Adrenal gland (tissue), 9 donors: ENCODE measurements at regions not wholly inside any gene's neighbourhood (a gene's known extent, or its start where the extent isn't known, plus 50 kb on each side); places are given as distances from the start of the nearest gene placed in this dataset.
A peak's percentile ranks its signal among the peaks of the same experiment; 100 is the strongest.

Experiments used
- DNase-seq, 7 donors: peaks; one replicate each; pipeline ENCODE4 v3.0.0-alpha.2; 2019 to 2020
- H3K27ac ChIP-seq, 5 donors: fragments of 200-600 bp; sonication (generic) in 4 of 5; 1 replicate in 3 of 5; 2 replicates in 2 of 5; pipeline versions ENCODE4 v1.5.1 to v1.8.0; 2016 to 2020; ENCODE audit warnings: mild to moderate bottlenecking in 1 of 5
- H3K27me3 ChIP-seq: fragments of 200-600 bp; 2 replicates; pipeline ENCODE4 v1.8.0; 2021
- H3K36me3 ChIP-seq, 2 donors: fragments of 200-600 bp; replicated peaks in 1 of 2; 1 replicate in 1 of 2; 2 replicates in 1 of 2; pipeline versions ENCODE4 v1.5.1 to v1.8.0; 2018 to 2022
- H3K4me1 ChIP-seq, 2 donors: fragments of 200-600 bp; replicated peaks in 1 of 2; 1 replicate in 1 of 2; 2 replicates in 1 of 2; pipeline versions ENCODE4 v1.5.1 to v1.8.0; 2018 to 2021
- H3K4me3 ChIP-seq, 4 donors: fragments of 200-600 bp; sonication (generic) in 3 of 4; one replicate each; pipeline ENCODE4 v1.5.1; 2016 to 2018
- H3K9me3 ChIP-seq, 3 donors: fragments of 200-600 bp; sonication (generic) in 1 of 3; replicated peaks in 1 of 3; 1 replicate in 2 of 3; 2 replicates in 1 of 3; pipeline versions ENCODE4 v1.5.1 to v1.8.0; 2016 to 2021
- CTCF ChIP-seq, 6 experiments: fragments of 450-650 bp in 4 of 6; fragments of 200-600 bp in 2 of 6; sonication (generic) in 1 of 6; IDR thresholded peaks; 1 replicate in 5 of 6; 2 replicates in 1 of 6; pipeline versions ENCODE4 v1.5.1 to v1.8.0; 2016 to 2021; ENCODE audit warnings: antibody characterized with exemption in 6 of 6, mild to moderate bottlenecking in 2 of 6, moderate library complexity in 1 of 6
- POLR2A ChIP-seq, 2 donors: fragments of 450-650 bp; IDR thresholded peaks; one replicate each; pipeline ENCODE4 v1.6.1; 2017; ENCODE audit warnings: antibody characterized with exemption in 2 of 2, mild to moderate bottlenecking in 2 of 2, moderate library complexity in 1 of 2
- WGBS, 4 donors: extraction: QIAGEN DNeasy Blood & Tissue Kit in 2 of 4; methylation state at CpG; one replicate each; pipeline versions ENCODE4 v1.1.5 to v1.1.7; 2013 to 2017; 5-methylcytosine and 5-hydroxymethylcytosine counted together
- intact Hi-C, 2 donors: fragments of 100-400 bp; cut with DNase I; formaldehyde crosslinking; loops; one replicate each; pipeline versions ENCODE4 v1.14.1 to v1.15.0; 2022 to 2023
- donor health status: healthy with polysubstance abuse.
- donor health status: Bipolar disorder and iron deficiency.
- donor health status: DM: yes; HTN: yes; CAD: no.
- donor health status: DM: no; HTN: no; CAD: no.
- donor health status: DM: no; HTN: no; CAD: no.

- H3K9me3 ChIP-seq: peaks cover 0 to 4% (median 0%) of the 10 kb centered on the region in 3 donors
- DNase-seq: peak in 2 of 7 donors; percentile 8 to 14
- WGBS, 4 donors: 81 to 93% (median 84%) methylated on average over 3 of the region's 3 CpGs
- H3K27me3 ChIP-seq: no peaks in the 10 kb centered on the region
- H3K4me3 ChIP-seq: no peak overlapping the region
- H3K27ac ChIP-seq: no peak overlapping the region
- no peak for TF ChIP-seq POLR2A (IDR thresholded peaks at IDR 0.05)
- TF ChIP-seq CTCF (IDR thresholded peaks at IDR 0.05): no peak
- intact Hi-C loops: no loop called here
- H3K4me1 ChIP-seq: no peaks in the 10 kb centered on the region
- no peaks in the 10 kb centered on the region for H3K36me3 ChIP-seq
These were observed 186.7 kb upstream of the CST7 start for GRCh38 chr20:24762371-24762770.

GRCh38 chr20:24762791-24763350 is 186.2 kb upstream of the CST7 start:
- intact Hi-C loops: no loop called here
- H3K27ac ChIP-seq: no peak overlapping the region
- no peaks in the 10 kb centered on the region for H3K36me3 ChIP-seq
- no peak for TF ChIP-seq CTCF (IDR thresholded peaks at IDR 0.05)
- TF ChIP-seq POLR2A (IDR thresholded peaks at IDR 0.05): no peak
- H3K27me3 ChIP-seq: no peaks in the 10 kb centered on the region
- H3K4me1 ChIP-seq: no peaks in the 10 kb centered on the region
- peaks cover 0 to 4% (median 0%) of the 10 kb centered on the region in 3 donors for H3K9me3 ChIP-seq
- DNase-seq: peak in 2 of 7 donors; percentile 9 to 37
- no peak overlapping the region for H3K4me3 ChIP-seq
- WGBS, 4 donors: 73 to 80% (median 77%) methylated on average over 2 to 4 of the region's 4 CpGs

- DNase-seq: peak in 2 of 7 donors; percentile 8 to 9
- Histone ChIP-seq H3K27me3 (no peaks in the 10 kb centered on the region), H3K27ac (no peak overlapping the region), H3K4me1 (no peaks in the 10 kb centered on the region), H3K4me3 (no peak overlapping the region), H3K36me3 (no peaks in the 10 kb centered on the region), H3K9me3 (peaks cover 0 to 4% (median 0%) of the 10 kb centered on the region in 3 donors)
- TF ChIP-seq POLR2A (IDR thresholded peaks at IDR 0.05): no peak
- intact Hi-C loops: no loop called here
- 56 to 70% (median 61%) methylated on average over 23 to 26 of the region's 26 CpGs for WGBS, 4 donors
These were observed 185.6 kb upstream of the CST7 start for GRCh38 chr20:24763386-24764026.

- intact Hi-C loops: no loop called here
- TF ChIP-seq POLR2A (IDR thresholded peaks at IDR 0.05) (no peak), CTCF (IDR thresholded peaks at IDR 0.05) (no peak)
- WGBS, 4 donors: 82 to 96% (median 87%) methylated on average over 6 to 16 of the region's 16 CpGs
These were observed 184.9 kb upstream of the CST7 start for GRCh38 chr20:24764027-24764793.

More at GRCh38 chr20:24764027-24764793, 184.9 kb upstream of the CST7 start:
- Histone ChIP-seq H3K36me3 (no peaks in the 10 kb centered on the region), H3K4me1 (no peaks in the 10 kb centered on the region), H3K27ac (no peak overlapping the region), H3K27me3 (no peaks in the 10 kb centered on the region), H3K9me3 (peaks cover 0 to 4% (median 0%) of the 10 kb centered on the region in 3 donors), H3K4me3 (no peak overlapping the region)
- peak in 2 of 7 donors; percentile 5 to 25 for DNase-seq
